Right lobe of liver (tissue), 4 donors: ENCODE measurements at regions not wholly inside any gene's neighbourhood (a gene's known extent, or its start where the extent isn't known, plus 50 kb on each side); places are given as distances from the start of the nearest gene placed in this dataset.

ENCODE experiments used
- POLR2A ChIP-seq: fragments of 450-650 bp; IDR thresholded peaks from one replicate; pipeline ENCODE4 v1.6.1; 2017; ENCODE audit warnings: antibody characterized with exemption, mild to moderate bottlenecking
- TF ChIP-seq, protein P1 (sequence below), 4 donors: fragments of 200-600 bp in 3 of 4; fragments of 450-650 bp in 1 of 4; IDR thresholded peaks; one replicate each; pipeline versions ENCODE4 v1.5.1 to v1.8.0; 2016 to 2022; ENCODE audit warnings: antibody characterized with exemption in 4 of 4, mild to moderate bottlenecking in 2 of 4
- donor health status: DM: no; HTN: no; CAD: no.
- donor health status: DM: no; HTN: no; CAD: no.
- donor health status: DM: no; HTN: yes; CAD: no.

DNA sequence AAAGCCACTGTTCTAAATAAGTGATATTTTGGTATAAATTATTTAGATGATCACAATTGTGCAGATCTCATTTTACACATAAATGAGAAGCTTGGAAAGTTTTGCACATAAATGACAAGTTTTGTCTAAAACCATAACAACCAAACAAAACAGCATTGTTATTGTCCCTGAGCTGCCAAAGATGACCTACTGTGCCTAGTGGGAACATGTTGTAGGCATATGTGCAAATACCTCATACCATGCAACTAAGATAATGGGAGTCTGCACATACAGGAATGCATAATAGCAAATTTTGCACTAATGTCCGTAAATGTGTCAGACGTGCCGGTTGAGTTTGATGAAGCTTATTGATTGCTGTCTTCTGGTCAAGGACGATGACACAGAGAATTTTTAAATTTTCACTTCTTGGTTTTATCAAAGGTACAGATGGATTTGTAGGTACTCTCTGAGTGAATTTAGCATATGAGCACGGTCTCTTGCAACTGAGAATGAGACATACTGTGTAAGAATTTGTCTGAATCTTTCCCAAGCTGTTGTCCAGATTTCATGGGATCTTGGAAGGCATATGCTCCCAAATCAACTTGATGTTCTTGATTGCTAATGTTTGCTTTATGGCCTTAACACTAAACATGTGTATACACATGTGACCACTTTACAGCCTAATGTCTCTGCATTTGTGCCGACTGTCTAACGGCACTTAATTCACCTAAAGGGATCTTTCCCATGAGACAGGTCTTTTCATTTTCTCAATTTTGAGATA lies 1133.5 kb downstream of the FAT4 start:
- no peak for TF ChIP-seq POLR2A
- TF ChIP-seq, protein P1, sequence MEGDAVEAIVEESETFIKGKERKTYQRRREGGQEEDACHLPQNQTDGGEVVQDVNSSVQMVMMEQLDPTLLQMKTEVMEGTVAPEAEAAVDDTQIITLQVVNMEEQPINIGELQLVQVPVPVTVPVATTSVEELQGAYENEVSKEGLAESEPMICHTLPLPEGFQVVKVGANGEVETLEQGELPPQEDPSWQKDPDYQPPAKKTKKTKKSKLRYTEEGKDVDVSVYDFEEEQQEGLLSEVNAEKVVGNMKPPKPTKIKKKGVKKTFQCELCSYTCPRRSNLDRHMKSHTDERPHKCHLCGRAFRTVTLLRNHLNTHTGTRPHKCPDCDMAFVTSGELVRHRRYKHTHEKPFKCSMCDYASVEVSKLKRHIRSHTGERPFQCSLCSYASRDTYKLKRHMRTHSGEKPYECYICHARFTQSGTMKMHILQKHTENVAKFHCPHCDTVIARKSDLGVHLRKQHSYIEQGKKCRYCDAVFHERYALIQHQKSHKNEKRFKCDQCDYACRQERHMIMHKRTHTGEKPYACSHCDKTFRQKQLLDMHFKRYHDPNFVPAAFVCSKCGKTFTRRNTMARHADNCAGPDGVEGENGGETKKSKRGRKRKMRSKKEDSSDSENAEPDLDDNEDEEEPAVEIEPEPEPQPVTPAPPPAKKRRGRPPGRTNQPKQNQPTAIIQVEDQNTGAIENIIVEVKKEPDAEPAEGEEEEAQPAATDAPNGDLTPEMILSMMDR (IDR thresholded peaks at IDR 0.05), result no peak
